ENCODE measurements at regions not wholly inside any gene's neighbourhood (a gene's known extent, or its start where the extent isn't known, plus 50 kb on each side); places are given as distances from the start of the nearest gene placed in this dataset.

DNA sequence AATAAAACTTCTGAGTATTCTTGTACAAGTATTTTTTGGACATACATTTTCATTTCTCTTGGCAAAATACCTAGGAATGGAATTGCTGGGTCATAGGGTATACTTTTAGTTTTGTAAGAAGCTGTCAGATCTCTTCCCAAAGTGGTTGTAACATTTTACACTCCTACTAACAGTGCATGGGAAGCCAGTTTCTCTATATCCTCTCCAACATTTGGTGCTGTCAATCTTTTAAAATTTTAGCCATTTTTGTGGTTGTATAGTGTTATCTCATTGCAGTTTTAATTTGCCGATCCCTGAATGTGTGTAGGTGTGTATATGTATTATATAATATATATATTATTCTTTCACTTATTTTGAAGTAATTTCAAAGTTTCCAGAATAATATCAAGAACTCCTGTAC, 63.1 kb upstream of the TMEM178A start:
- no peak for TF ChIP-seq CTCF (IDR thresholded peaks at IDR 0.05; ENCODE audit: unreplicated experiment)
- no TSS peak for BruUV-seq (replicated peaks)
- H3K4me3 Mint-ChIP-seq (ENCODE audit: low read depth, unreplicated experiment): no peak overlapping the region
- intact Hi-C loops (cut with micrococcal nuclease; ENCODE audit: unreplicated experiment): no loop called here
- peaks cover 13% of the 10 kb centered on the region for H3K27me3 Mint-ChIP-seq (ENCODE audit: unreplicated experiment)
- H3K4me1 Mint-ChIP-seq (ENCODE audit: low read depth, unreplicated experiment): no peaks in the 10 kb centered on the region
- CTCF ChIA-PET: no interaction called here
- no peak for DNase-seq
- no peaks in the 10 kb centered on the region for H3K9me3 Mint-ChIP-seq (ENCODE audit: low read depth, unreplicated experiment)
- H3K36me3 Mint-ChIP-seq (ENCODE audit: insufficient read depth, unreplicated experiment): no peaks in the 10 kb centered on the region
- no peak overlapping the region for H3K27ac Mint-ChIP-seq (ENCODE audit: unreplicated experiment)

GRCh38 chr2:39603436-39603835, 62.3 kb upstream of the TMEM178A start:
- Mint-ChIP-seq H3K27me3 (ENCODE audit: unreplicated experiment) (peaks cover 13% of the 10 kb centered on the region), H3K36me3 (ENCODE audit: insufficient read depth, unreplicated experiment) (no peaks in the 10 kb centered on the region), H3K4me1 (ENCODE audit: low read depth, unreplicated experiment) (no peaks in the 10 kb centered on the region), H3K9me3 (ENCODE audit: low read depth, unreplicated experiment) (no peaks in the 10 kb centered on the region), H3K4me3 (ENCODE audit: low read depth, unreplicated experiment) (no peak overlapping the region), H3K27ac (ENCODE audit: unreplicated experiment) (no peak overlapping the region)
- DNase-seq: no peak
- BruUV-seq (replicated peaks): no TSS peak
- no peak for TF ChIP-seq CTCF (IDR thresholded peaks at IDR 0.05; ENCODE audit: unreplicated experiment)
- CTCF ChIA-PET: no interaction called here
- intact Hi-C loops (cut with micrococcal nuclease; ENCODE audit: unreplicated experiment): no loop called here

- Mint-ChIP-seq H3K9me3 (ENCODE audit: low read depth, unreplicated experiment) (no peaks in the 10 kb centered on the region), H3K27me3 (ENCODE audit: unreplicated experiment) (peaks cover 16% of the 10 kb centered on the region), H3K4me1 (ENCODE audit: low read depth, unreplicated experiment) (no peaks in the 10 kb centered on the region), H3K27ac (ENCODE audit: unreplicated experiment) (no peak overlapping the region), H3K36me3 (ENCODE audit: insufficient read depth, unreplicated experiment) (no peaks in the 10 kb centered on the region), H3K4me3 (ENCODE audit: low read depth, unreplicated experiment) (no peak overlapping the region)
- DNase-seq: no peak
- no peak for TF ChIP-seq CTCF (IDR thresholded peaks at IDR 0.05; ENCODE audit: unreplicated experiment)
- CTCF ChIA-PET: interaction anchor here (0.6 to 1.0 kb wide), 3 partner anchors 9 to 172 kb away, joined by 3 read pairs; no protein-coding TSS in a partner anchor
- intact Hi-C loops (cut with micrococcal nuclease; ENCODE audit: unreplicated experiment): no loop called here
- BruUV-seq (replicated peaks): no TSS peak
These were observed 60.9 kb upstream of the TMEM178A start for GRCh38 chr2:39604866-39605265.

DNA sequence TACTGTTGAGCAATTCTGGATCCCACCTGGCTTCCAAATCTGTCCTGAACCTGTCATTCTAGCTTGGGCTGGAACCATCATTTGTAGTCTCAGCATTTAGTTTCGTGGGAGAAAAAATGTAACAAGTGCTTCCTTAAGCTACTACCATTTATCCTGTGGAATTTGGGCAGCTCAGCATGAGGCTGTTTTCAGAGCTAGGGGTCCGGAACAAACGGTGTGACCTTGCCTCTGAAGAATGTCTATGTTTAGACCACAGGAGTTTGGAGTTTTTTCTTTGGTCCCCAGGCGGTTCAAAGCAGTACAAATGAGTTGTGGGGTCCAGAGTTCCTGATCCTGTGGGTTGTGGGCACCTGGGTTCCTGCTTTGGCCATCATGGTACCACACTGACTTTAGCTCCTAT, 59.1 kb upstream of the TMEM178A start:
- no peaks in the 10 kb centered on the region for H3K9me3 Mint-ChIP-seq (ENCODE audit: low read depth, unreplicated experiment)
- peaks cover 26% of the 10 kb centered on the region for H3K27me3 Mint-ChIP-seq (ENCODE audit: unreplicated experiment)
- intact Hi-C loops (cut with micrococcal nuclease; ENCODE audit: unreplicated experiment): no loop called here
- no peaks in the 10 kb centered on the region for H3K4me1 Mint-ChIP-seq (ENCODE audit: low read depth, unreplicated experiment)
- H3K36me3 Mint-ChIP-seq (ENCODE audit: insufficient read depth, unreplicated experiment): no peaks in the 10 kb centered on the region
- H3K4me3 Mint-ChIP-seq (ENCODE audit: low read depth, unreplicated experiment): no peak overlapping the region
- CTCF ChIA-PET: no interaction called here
- no peak for DNase-seq
- BruUV-seq (replicated peaks): no TSS peak
- H3K27ac Mint-ChIP-seq (ENCODE audit: unreplicated experiment): no peak overlapping the region
- TF ChIP-seq CTCF (IDR thresholded peaks at IDR 0.05; ENCODE audit: unreplicated experiment): no peak
